Bronchial epithelial cell (primary cell): ENCODE measurements at regions not wholly inside any gene's neighbourhood (a gene's known extent, or its start where the extent isn't known, plus 50 kb on each side); places are given as distances from the start of the nearest gene placed in this dataset.
"Not testable (repeated sequence)": the region's sequence is repeated elsewhere in the genome, so short reads cannot be mapped to it uniquely, and the experiment has no call there.

Source experiments
- DNase-seq: peaks from one replicate; pipeline ENCODE4 v3.0.0-alpha.2; 2010; ENCODE audit warnings: low read depth
- FAIRE-seq: peaks from 2 replicates; lab custom pipeline; 2011; peaks lifted over from hg19 to GRCh38; lab: Jason Lieb, UNC
- H3K27me3 ChIP-seq: 2 replicates; pipeline ENCODE4 v1.5.1; 2011; ENCODE audit warnings: low read length; ENCODE audit not compliant: control insufficient read depth, insufficient read depth
- H3K36me3 ChIP-seq: 2 replicates; pipeline ENCODE4 v1.5.1; 2011; ENCODE audit warnings: low read length; ENCODE audit not compliant: control insufficient read depth, insufficient read depth
- H3K4me3 ChIP-seq: 2 replicates; pipeline ENCODE4 v1.5.1; 2011; ENCODE audit warnings: mild to moderate bottlenecking, low read depth, low read length, control low read depth
- TF ChIP-seq, protein P1 (sequence below): IDR thresholded peaks from 2 replicates; pipeline ENCODE4 v1.5.1; 2011; ENCODE audit warnings: mild to moderate bottlenecking, moderate library complexity, low read length, control low read depth, inconsistent platforms; ENCODE audit not compliant: insufficient read depth, severe bottlenecking

DNA sequence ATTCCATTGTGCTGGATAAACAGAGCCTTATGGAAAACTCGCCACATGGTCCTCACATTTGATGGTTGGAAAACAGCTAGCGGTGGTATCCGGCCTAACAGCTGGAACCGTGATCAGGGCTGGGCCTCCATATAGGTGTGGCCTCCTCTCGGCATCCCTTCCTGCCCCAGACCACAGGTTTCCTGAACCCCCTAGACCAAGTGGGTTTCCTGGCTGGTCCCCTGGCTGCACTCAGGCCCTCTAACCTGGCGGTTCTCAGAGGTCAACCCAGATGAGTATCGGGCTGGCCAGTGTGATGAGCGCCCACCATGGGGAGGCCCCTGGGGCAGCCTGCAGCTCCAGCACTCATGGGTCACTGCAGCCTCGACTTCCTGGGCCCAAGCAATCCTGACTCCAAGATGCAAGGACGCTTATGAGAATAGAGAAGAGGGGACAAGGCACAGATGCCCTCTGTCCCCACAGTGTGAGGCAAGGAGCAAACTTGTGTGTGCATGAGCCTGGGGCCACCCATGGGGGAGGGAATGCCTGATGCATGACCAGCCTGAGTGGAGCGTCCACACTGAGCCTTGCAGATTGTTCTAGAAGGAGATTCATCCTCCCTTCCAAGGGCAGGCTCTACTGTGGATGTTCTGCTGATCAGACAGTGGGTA, 53.4 kb upstream of the WNT7B start:
- TF ChIP-seq, protein P1, sequence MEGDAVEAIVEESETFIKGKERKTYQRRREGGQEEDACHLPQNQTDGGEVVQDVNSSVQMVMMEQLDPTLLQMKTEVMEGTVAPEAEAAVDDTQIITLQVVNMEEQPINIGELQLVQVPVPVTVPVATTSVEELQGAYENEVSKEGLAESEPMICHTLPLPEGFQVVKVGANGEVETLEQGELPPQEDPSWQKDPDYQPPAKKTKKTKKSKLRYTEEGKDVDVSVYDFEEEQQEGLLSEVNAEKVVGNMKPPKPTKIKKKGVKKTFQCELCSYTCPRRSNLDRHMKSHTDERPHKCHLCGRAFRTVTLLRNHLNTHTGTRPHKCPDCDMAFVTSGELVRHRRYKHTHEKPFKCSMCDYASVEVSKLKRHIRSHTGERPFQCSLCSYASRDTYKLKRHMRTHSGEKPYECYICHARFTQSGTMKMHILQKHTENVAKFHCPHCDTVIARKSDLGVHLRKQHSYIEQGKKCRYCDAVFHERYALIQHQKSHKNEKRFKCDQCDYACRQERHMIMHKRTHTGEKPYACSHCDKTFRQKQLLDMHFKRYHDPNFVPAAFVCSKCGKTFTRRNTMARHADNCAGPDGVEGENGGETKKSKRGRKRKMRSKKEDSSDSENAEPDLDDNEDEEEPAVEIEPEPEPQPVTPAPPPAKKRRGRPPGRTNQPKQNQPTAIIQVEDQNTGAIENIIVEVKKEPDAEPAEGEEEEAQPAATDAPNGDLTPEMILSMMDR = no peak
- no peaks in the 10 kb centered on the region for H3K36me3 ChIP-seq
- H3K27me3 ChIP-seq = no peaks in the 10 kb centered on the region
- H3K4me3 ChIP-seq = no peak overlapping the region
- no peak for DNase-seq
- FAIRE-seq = peak; percentile 18

DNA sequence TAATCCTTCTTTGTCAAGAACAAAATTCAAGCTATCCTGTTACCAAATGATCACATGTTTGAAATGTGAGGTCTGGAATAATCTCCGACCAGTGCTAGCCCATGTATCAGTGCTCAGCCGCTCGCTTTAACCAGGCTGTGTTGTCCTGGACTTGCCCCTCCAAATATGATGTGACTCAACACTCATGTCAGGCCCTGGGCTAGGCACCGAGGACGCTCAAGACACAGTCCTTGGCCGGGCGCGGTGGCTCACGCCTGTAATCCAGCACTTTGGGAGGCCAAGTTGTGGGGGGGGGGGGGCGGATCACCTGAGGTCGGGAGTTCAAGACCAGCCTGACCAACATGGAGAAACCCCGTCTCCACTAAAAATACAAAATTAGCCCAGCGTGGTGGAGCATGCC, 54.1 kb upstream of the WNT7B start:
- FAIRE-seq (no peak), DNase-seq (no peak)
- no peaks in the 10 kb centered on the region for H3K27me3 ChIP-seq
- no peak overlapping the region for H3K4me3 ChIP-seq
- H3K36me3 ChIP-seq = no peaks in the 10 kb centered on the region
- TF ChIP-seq, protein P1 = no peak

DNA sequence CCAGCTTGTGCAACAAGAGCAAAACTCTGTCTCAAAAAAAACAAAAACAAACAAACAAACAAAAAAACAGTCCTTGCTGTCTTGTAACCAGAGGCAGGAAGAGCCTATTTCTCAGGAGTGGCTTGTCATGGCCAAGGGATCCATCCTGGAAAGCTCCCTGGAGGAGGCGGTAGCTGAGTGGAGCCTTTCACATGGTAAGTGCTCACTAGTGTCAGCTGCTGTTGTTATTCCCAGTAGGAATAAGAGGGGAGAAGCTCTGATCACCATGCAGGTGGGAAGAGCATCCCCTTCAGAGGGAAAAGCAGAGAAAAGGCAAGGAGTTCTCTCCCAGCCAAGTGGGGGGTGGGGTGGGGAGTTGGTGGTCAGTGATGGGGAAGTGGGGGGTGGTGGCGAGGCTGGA, 54.6 kb upstream of the WNT7B start:
- no peak for FAIRE-seq
- no peaks in the 10 kb centered on the region for H3K27me3 ChIP-seq

DNA sequence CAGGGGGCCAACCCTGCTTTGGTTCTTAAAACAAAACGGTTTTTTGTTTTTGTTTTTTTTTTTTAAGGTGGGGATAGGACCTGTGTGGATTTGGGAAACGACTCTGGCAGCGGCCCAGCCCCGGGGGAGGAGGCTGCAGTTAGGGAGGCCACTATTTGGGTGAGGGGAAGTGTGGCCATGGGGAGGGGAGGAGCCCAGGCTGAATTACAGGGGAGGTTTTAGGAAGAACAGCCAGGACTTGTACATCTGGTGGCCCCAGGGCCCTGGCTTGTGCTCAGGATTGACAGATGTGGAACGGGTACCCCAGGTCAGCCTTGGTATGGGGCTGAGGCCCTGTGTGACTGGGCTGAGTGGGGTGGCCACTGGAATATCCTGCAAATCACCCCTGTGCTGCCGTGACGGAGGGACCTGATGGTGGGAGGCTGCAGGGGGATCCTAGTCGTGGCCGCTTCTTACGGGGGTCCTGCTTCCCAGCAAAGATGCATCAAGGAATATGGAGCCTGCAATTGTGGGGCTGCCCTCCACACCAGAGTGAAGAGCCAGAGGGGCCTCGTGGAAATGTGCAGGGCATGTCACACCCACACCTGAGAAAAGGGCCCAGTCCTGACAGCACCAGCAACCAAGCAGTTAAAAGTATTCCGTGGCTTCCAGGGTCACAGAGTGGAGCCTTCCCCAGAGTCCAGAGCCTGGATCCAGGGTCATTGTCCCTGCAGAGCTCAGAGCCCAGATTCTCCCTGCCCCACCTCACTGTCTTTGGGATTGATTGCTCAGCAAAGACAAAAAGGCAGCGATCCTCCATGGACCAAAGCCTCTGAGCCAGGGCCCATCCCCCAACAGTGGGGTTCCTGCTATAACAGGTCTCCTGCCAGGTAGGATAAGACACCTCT, 55.2 kb upstream of the WNT7B start:
- TF ChIP-seq, protein P1 = no peak
- no peak overlapping the region for H3K4me3 ChIP-seq
- DNase-seq (no peak), FAIRE-seq (peak; percentile 64)
- H3K27me3 ChIP-seq = no peaks in the 10 kb centered on the region
- no peaks in the 10 kb centered on the region for H3K36me3 ChIP-seq

More for the DNA sequence above, 54.6 kb upstream of the WNT7B start:
- no peak for DNase-seq
- H3K36me3 ChIP-seq = no peaks in the 10 kb centered on the region
- TF ChIP-seq, protein P1 = no peak
- H3K4me3 ChIP-seq = no peak overlapping the region

DNA sequence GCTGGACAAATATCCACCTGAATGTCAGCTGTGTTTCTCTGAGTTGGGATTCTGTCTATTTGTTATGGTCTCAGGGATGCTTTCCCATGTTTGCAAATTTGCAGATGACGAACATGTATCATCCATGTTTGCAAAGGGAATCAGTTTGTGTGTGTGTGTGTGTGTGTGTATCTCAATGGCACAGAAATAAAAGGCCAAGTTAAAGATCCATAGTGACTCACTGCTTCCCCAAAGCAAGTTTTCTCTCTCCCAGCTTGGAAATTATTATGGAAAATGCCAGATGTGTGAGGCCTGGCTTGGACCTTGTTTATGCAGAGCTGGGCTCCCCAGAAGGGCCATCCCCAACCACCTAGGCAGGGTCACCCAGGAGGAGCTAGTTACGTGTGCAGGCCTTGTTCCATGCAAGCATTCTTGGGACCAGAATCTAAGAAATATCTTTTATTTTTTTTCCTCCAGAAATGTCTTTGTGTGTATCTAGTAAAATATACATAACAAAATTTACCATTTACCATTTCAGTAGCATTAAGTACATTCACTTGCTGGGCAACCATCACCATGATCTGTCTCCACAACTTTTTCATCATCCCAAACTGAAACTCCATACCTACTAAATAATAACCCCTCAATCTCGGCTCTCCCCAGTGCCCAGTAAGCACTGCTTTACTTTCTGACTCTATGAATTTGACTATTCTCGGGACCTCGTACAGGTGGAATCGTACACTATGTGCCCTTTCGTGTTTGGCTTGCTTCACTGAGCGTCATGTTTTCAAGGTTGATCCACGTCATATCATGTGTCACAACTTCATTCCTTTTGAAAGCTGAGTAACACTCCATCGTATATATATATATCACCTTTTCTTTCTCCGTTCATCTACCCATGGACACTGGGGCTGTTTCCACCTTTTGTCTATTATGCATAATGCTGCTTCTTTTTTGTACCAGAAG, 56.6 kb upstream of the WNT7B start:
- no peaks in the 10 kb centered on the region for H3K27me3 ChIP-seq
- no peak overlapping the region for H3K4me3 ChIP-seq
- TF ChIP-seq, protein P1 = no peak
- FAIRE-seq (no peak), DNase-seq (no peak)
- H3K36me3 ChIP-seq = no peaks in the 10 kb centered on the region

DNA sequence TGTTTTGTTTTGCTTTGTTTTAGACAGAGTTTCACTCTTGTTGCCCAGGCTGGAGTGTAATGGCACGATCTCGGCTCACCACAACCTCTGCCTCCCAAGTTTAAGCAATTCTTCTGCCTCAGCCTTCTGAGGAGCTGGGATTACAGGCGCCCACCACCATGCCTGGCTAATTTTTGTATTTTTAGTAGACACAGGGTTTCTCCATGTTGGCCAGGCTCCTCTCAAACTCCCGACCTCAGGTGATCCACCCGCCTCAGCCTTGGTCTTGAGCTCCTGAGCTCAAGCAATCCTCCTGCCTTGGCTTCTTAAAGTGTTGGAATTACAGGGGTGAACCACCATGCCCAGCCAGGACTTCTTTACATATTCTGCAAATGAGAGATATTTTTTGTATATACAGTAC, 57.5 kb upstream of the WNT7B start:
- FAIRE-seq, DNase-seq, H3K27me3 ChIP-seq, H3K36me3 ChIP-seq, H3K4me3 ChIP-seq: not testable (repeated sequence)
